ENCODE measurements at regions not wholly inside any gene's neighbourhood (a gene's known extent, or its start where the extent isn't known, plus 50 kb on each side); places are given as distances from the start of the nearest gene placed in this dataset.
"Not testable (repeated sequence)": the region's sequence is repeated elsewhere in the genome, so short reads cannot be mapped to it uniquely, and the experiment has no call there.

DNA sequence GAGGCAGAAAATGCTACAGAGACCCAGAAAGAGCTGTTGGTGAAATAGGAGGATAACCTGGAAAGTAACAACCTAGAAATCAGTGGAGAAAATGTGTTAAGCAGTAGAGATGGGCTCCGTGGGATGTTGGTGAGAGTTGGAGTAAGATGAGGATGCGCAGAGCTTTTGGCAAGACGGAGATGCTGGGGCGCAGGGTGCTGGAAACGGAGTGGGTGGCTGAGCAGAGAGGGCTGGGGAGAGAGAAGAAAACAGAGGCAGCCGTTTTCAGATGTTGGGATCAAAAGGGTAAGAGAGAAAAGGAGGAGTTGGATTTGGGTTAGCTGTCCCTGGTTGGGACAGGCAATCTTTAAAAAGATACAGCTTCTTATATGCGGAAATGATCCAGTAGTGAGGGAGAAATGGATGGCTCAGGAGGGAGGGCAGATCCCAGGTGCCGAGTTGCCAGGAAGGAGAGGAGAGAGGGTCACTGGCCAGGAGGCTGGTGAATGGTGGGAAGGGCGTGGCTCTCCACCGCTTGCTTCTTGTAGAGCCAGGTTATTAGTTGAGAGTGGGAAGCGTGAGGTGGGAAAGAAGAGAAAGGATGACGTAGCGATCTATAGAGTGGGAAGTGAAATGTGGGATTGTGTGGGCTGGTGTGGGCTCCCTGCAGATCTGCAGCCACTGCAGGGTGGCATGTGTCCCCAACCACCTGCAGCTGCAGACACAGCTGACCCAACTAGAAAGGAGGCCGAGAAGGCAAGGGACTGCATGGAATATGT, 182.2 kb upstream of the SVIL start:
- no peak for DNase-seq

DNA sequence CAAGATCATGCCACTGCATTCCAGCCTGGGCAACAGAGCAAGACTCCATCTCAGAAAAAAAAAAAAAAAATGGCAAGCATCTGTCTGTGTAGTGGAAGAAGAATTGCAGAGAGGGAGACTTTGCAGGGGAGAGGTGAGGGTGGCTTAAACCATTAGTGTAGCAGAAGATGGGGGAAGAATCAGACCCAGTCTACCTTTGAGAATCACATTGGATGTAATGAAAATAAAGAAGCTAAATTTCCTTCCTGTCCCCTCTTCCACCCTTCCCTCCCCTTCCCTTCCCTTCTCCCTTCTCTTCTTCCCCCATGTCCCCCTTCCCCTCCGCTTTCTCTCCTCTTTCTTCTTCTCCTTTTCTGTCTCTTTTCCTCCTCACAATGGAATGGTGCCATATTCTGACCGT, 180.8 kb upstream of the SVIL start:
- no peak for DNase-seq

DNA sequence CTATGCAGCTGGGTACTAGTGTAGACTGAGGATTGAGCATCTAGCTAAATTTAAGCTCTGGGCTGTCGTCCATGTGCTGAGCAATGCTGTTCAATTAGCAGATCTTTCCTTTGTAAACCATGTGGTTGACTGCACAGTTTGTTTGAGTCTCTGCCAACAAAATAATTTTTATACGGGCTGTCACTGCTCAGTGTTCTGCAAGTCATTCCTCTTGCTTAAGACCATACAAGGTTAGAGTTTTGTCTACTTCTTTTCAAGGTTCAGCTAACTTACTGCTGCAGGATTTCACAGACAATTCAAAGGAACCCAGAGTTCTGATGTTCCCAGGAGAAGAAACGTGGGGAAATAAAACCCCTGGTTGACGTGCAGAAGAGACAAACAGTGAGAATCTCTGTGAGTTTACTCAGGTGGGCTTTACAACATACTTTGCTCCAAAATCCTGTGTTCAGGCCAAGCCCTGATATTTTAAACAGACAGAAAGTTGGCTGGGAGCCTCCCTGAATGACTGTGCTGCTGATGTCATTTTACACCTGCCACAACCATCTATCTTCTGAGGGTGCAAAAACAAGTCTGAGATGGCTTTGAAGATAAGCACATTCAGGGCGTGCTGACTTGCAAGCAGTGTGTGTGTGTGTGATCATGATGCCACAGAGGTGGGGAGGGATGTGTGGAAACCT, 177.1 kb upstream of the SVIL start:
- no peak for DNase-seq

DNA sequence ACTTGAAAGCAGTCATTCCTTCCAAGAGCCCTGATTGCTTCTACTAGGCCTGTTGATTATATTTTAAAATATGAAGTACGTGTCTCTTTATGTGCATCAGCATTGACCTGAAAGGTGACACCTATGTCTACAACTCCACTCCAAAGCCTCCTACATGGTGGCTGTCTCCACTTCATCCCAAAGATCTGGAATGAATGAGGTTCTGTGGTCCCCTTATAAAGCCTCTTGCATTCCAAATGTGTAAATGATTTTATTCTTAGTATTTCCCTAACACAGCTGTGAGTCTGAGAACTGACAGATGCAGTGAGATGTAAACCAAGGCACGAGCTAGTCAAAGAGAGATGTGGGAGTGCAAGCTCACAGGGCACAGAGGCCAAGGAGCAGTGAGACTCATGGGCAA, 176.0 kb upstream of the SVIL start:
- no peak for DNase-seq

DNA sequence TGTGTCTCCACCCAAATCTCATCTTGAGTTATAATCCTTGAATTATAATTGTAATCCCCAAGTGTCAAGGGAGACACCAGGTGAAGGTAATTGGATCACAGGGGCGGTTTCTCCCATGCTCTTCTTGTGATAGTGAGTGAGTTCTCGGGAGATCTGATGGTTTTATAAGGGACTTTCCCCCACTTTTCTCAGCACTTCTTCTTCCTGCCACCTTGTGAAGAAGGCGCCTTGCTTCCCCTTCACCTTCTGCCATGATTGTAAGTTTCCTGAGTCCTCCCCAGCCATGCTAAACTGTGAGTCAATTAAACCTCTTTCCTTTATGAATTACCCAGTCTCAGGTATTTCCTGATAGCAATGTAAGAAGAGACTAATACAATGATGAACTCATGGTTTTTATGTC, 175.5 kb upstream of the SVIL start:
- not testable (repeated sequence) for DNase-seq

DNA sequence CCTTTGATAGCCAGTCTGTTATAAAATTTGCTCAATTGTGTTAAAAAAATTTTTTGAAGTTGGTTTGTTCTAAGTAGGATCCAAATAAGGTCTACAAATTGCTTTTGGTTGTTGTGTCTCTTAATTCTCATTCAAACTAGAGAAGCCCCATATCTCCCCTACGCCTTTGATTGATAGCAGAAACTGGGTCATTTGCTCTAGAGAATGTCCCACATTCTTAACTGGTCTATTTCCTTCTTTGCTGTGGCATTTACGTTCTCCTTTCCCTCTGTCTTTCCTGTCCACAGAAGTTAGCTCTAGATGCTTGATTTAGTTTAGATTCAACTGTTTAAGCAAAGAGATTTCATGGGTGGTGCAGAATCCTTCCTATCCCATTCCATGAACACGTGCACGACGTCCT, 174.6 kb upstream of the SVIL start:
- DNase-seq = no peak

DNA sequence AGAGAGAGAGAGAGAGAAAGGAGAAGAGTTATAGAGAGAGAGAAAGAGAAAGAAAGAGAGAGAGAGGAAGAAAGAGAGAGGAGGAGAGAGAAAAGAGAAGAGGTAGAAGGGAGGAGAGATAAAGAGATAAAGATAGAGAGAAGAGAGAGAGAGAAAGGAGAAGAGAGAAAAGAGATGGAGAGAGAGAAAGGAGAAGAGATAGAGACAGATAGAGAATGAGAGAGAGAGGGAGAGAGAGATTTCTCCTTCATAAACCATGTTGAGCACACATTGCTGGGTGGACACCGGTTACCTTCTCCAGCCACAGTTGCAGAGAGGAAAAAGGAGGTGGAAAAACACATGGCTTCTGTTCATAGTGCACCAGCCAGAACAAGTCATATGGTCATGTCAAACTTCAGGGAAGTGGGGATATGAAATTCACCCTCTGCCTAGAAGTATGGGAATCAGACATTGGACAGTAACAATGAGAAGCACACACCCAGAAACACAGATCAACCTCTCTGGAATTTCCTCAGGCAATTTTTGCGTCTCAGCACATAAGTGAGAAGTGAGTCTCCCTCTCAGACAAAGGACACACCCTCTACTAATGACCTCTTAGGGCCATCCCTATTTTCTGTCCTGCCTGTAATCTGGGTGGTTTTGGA, 172.5 kb upstream of the SVIL start:
- no peak for DNase-seq

DNA sequence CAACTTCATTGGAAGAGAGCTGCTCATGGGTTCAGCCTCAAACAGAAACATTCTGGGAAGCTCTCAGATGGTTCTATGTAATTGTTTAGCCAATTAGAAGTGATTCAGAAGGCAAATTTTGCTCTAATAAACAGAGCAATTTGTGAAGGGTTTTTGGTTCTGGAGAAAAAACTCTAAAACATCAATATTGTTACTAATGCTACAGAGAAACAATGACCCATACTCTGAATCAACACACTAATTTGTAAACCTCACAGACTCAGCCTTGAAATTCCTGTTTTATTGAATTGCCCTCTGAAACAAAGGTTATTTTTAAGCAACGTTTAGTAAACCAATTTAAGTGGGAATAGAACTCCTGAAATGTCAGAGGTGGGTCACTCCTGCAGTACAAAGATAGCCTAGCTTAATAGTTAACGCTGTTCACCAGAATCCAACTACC, 171.6 kb upstream of the SVIL start:
- DNase-seq = no peak

DNA sequence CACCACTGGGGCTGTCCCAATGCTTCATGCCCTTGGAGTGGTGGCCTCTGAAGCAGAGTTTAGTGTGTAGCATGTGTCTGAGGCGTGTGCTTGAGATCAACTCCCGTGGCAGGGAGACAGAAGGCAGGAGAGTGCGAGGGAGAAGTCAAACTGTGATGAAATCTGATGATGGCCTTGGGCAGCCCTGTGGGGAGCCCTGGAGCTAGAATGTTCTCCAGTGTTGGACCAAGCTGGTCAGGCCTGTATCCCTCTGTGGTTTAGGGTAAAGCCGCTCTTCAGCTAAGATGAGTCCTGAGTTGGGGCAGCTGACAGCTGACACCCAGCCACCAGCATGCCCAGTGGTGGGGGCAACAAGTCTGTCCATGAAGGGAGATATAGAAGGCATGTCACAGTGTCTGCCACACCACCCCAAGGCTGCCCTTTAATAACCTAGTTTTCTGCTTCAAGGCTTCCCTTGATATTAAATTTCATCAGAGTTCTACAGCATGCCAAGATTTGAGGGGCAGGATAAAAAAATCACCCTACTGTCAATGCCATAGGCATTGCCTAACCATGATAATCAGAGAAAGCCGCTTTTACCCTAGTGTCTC, 170.5 kb upstream of the SVIL start:
- DNase-seq = no peak

DNA sequence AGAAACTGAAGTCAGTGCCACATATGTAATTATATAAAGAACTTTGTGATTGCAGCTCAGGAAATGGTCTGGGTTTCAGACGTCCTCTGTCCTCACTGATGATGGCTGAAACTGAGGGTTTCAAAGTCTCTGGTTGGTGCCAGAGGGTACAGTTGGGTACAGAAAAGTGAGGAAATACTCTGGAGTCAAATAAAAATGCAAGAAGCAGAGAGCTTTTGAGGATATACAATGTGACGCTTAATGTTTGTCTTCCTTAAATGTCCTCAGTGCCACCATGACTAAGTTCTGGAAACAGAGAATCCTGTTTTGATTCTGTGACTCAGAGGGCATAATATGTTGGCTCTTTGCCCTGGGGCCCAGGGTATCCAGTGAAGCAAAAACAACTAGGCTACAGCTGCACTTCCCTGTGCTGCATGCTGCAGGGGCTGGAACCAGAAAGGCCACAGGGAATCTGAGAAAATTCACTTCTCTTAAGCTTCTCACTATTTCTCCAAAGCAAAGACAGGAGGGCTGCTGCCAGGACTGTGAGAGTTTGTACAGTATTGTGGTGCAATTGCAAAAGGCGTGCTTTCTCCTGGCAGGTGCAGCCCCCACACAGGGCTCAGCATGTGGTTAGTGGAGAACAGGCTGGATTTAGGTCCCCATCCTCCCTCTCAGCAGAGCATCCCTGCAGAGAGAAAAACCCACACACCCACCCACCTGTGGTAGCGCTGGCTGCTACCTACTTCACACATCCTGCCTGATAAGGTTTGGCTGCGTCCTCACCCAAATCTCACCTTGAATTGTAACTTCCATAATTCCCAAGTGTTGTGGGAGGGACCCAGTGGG, 169.5 kb upstream of the SVIL start:
- no peak for DNase-seq

DNA sequence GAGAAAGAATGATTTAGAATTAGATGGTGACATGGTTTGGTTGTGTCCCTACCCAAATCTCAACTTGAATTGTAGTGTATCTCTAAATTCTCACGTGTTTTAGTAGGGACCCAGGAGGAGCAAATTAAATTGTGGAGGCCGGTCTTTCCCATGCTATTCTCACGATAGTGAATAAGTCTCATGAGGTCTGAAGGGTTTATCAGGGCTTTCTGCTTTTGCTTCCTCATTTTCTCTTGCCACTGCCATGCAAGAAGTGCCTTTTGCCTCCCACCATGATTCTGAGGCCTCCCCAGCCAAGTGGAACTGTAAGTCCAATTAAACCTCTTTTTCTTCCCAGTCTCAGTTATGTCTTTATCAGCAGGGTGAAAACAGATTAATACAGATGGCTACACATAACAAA, 167.4 kb upstream of the SVIL start:
- DNase-seq = no peak

DNA sequence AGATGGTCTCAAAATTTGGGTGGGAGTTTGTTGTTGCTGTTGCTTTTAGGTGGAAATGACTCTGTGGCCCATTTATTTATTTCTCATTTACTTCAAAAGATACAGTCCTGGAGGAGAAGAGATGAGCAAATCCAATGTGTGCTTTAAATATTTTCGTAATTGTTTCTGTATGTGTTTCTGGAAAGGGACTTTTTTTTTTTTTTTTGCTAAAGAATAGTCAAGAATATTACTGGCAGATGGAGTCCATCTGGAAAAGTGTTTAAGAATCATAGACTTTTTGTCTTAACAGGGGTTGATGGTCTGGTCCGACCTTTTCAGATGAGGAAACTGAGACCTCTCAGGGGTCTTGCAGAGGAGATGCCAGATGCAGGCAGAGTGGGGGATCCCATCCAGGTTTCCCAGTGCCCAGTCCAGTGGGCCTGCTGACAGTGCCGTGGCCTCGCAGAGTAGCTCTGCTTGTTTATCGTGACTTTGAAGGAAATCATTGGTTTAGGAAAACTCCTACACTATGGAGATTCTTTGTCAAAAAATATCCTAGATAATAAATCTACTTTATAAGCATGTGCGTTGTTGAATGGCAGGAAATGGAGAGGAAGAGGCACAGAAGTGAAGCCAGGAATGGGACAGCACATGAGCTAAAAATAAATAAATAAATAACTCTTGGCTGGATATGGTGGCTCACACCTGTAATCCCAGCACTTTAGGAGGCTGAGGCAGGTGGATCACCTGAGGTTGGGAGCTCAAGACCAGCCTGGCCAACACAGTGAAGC, 164.3 kb upstream of the SVIL start:
- no peak for DNase-seq

DNA sequence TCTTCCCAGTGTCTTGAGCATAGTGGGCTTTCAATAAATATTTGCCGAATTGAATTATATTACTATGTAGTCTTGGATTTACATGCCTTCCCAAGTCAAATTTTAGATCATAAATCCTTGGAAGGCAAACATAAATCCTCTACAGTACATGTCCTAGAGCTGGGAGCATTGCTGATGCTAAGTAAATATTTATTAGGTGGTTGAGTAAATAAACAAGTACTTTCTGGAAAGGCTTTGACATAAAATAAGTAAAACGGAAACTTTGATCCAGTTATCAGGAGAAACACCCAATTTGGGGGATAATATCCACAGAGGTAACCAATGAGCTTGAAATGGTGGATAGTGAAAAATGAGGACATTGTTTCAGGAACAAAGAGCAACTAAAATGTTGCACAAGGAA, 162.8 kb upstream of the SVIL start:
- no peak for DNase-seq

DNA sequence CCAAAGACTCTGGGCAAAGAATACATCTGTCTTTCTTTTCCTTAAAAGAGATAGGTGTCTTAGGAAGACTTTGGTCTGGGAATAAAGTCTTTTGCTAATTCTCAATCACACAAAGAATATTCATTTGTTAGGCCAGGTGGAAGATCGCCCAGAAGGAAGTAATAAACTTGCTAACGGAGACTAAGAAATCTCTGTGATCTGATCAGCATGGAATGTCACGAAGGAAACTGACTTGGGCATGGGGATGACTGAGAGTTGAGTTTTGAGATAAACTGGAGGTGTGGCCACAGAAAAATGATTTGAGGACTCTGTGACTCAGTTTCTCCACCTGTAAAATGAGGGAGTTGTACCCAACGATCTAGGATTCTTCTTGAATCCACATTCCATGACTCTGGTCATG, 161.1 kb upstream of the SVIL start:
- DNase-seq = no peak

DNA sequence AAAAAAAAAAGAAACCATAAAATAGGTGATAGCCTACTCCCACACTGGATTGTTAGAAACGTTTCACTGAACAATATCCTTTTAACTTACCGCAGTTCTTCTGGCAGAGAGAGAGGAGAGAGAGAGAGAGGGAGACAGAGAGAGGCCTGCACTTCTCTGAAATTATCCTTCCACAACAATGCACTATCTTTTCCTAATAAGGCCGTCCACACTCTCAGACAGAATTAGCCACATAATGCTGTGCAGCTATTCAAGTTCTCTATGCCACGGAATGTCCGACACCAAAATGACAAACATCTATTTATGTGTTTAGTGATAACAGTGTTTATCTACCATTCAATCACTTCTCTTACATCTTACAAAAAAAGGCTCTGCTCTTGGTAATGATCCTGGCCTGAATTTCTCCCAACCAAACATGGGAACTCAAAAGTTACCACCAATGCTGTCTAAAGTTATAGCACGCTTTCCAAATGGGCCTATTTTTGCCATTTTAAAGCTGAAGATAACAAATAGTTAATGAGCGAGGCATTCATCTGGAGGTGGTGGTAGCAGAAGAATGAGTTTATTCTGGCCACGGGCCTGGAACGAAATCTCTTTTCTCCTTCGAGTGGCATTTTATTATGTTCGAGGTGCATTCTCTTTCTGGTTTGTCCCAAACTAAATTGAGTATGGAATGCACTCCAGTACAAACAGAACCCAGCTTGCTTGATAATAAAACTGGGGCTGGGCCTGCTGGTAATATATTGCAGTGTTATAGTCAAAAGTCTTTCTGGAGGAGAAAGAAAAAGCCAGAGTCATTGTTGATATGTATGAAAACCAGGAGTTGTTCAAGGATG, 160.2 kb upstream of the SVIL start:
- no peak for DNase-seq

DNA sequence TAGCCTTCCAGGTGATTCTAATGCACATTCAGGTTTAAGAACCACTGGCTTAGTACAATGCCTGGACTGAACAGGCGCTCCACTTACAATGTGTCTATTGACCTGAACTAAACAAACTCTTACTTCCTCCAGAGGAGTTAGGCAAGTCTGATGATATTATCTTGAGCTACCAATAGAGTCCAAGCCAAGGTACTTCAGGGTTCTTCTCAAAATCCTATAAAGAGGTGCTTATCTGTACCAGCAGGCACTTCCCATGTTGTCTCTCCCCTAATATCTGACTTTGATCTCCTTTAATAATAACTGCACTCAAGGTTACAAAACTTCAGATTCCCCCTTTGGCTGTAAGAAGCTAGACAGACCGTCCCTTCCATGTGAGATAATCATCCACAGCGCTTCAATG, 157.0 kb upstream of the SVIL start:
- DNase-seq = no peak

DNA sequence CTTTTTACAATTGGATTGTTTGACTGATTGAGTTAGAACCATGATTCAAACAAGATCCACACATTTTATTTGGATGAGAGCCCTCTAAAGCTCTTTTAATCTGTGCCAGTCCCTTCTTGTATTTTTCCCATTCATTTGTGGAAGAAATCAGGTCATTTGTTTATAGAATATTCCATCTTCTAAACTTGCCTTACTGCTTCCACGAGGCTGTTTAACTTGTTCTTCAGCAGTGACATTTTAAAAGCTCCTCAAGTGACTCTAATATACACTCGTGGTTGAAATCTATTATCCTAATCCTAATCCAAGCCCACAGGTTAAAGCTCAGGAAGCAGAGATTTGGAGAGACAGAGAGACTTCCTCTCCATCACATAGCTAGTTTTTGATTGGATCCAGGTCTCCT, 155.4 kb upstream of the SVIL start:
- DNase-seq = no peak

DNA sequence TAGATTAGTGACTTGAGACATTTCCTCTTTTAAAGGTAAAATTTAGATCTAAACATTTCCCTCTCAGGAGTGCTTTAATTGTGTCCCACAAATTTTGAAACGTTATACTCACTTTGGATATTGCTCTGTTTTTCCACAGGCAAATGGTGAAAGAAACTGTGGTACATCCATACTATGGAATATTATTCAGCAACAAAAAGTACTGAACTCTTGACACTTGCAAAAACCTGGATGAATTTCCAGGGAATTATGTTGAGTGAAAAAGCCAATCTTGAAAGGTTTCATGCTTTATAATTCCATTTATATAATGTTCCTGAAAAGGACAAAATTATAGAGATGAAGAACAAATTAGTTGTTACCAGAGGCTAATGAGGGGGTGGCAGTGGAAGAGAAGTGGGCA, 153.3 kb upstream of the SVIL start:
- no peak for DNase-seq

DNA sequence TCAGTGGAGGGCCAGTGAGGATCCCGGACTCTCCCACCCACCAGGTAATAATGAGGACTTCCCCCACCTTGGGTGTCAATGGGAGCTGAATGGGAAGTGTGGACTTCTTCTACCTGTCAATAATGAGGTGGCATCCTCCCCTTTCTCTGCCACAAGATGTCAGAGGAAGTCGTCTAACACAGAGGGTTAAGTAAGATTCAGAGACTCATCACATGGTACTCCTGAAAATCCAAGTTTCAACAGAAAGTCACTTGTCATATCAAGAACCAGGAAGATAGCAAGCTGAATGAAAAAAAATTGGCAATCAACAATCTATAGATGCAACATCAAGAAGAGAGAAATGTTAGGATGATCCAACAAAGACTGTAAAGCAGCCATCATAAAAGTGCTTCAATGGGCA, 150.9 kb upstream of the SVIL start:
- no peak for DNase-seq

DNA sequence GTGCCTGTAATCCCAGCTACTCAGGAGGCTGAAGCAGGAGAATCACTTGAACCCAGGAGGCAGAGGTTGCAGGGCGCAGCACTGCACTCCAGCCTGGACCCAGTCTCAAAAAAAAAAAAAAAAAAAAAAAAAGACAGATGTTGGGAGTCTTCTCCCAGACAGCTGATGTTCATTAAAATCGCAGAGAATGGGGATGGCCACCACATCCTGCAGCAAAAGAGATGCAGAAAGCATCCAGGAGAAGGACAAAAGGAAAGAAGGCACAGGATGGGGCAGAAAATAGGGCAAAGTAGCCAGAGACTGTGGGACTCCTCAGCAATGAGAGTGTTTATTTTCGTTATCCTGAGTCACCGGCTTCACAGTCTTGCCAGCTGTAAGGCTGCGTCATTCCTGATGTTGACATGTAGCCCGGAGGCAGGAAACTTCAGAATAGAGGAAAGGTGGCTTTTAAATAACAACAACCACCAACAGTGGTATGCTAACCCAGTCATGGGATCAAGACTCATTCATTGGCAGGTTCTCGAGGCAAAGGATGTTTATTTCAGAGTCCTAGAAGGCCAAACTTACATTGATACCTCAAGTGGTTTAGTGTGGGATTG, 149.5 kb upstream of the SVIL start:
- no peak for DNase-seq

Measured in stimulated activated naive CD4-positive, alpha-beta T cell treated with Interleukin-2 at 50 U/mL for 16 hours (primary cell).